Activated CD8-positive, alpha-beta T cell treated with anti-CD3 and anti-CD28 coated beads, Interleukin-2, amount 10 ng/mL, durations not matched to agents 7 days and 5 days (primary cell): ENCODE measurements at regions not wholly inside any gene's neighbourhood (a gene's known extent, or its start where the extent isn't known, plus 50 kb on each side); places are given as distances from the start of the nearest gene placed in this dataset.

ENCODE experiments used
- ATAC-seq: fragments of 150-1000 bp; cut with Tn5 transposase; one replicate; pipeline ENCODE4 v1.10.0; 2021; ENCODE audit warnings: moderate library complexity
- CTCF ChIA-PET: fragments of 350-600 bp; sonication (Branson Sonifier 250); formaldehyde crosslinking; loops from one replicate; lab custom pipeline; 2021; ENCODE audit warnings: antibody characterized with exemption; lab: Charles Lee
- POLR2A ChIA-PET: fragments of 350-600 bp; sonication (Branson Sonifier 250); formaldehyde crosslinking; loops from one replicate; lab custom pipeline; 2021; ENCODE audit warnings: antibody characterized with exemption; lab: Charles Lee
- DNase-seq: peaks from one replicate; pipeline ENCODE4 v3.0.0-alpha.2; 2020
- H3K27ac Mint-ChIP-seq: one replicate; pipeline ENCODE4 v1.8.0; 2021; ENCODE audit warnings: mild to moderate bottlenecking, mixed read lengths
- H3K27me3 Mint-ChIP-seq: one replicate; pipeline ENCODE4 v1.8.0; 2021; ENCODE audit warnings: low read depth, mixed read lengths
- H3K36me3 Mint-ChIP-seq: one replicate; pipeline ENCODE4 v1.8.0; 2021; ENCODE audit warnings: low read depth, mixed read lengths
- H3K4me1 Mint-ChIP-seq: one replicate; pipeline ENCODE4 v1.8.0; 2021; ENCODE audit warnings: low read depth, mixed read lengths
- H3K4me3 Mint-ChIP-seq: one replicate; pipeline ENCODE4 v1.8.0; 2021; ENCODE audit warnings: mild to moderate bottlenecking, mixed read lengths
- H3K9me3 Mint-ChIP-seq: one replicate; pipeline ENCODE4 v1.8.0; 2022; ENCODE audit warnings: mixed read lengths; ENCODE audit not compliant: insufficient read depth

DNA sequence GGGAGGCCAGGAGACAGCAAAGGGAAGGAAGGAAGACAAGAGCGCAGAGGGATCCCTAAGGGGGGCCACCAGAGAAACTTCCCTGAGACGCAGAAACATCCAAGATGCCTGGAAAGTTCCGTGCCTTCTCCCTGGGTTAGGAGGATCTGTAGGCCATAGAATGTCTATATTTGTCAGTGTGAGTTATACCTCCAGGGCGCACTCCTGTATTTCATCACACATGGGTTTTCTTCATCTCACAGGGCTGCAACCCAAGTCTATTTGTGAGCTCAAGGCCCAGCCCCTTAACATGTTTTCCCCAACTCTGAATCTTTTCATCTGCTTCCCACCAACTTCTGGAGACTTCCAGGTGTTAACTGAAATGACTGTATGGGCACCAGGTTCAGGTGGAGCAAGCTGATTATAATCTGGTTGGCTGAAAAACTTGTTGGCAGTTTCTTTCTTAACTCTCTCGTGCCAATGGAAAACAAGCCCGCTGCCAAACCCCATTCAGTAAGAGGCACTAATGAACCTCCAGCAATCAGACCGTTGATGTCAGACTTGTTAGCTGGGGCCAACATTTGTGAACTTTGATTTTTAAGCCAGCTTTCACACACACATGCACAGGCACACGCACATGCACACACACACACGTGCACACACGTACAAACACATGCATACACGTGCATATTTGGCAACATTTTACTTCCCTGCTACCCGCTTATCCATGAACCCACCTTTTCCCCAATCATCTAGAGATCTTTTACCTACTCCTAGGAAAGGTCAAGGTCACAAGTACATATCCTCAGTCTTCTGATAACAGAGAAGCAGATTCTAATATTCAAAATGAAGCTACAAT, 247.5 kb upstream of the GMDS start:
- no peak for ATAC-seq
- Mint-ChIP-seq H3K9me3 (no peaks in the 10 kb centered on the region), H3K4me3 (no peak overlapping the region), H3K27ac (no peak overlapping the region), H3K27me3 (peaks cover 6% of the 10 kb centered on the region), H3K4me1 (no peaks in the 10 kb centered on the region), H3K36me3 (no peaks in the 10 kb centered on the region)
- CTCF ChIA-PET: no interaction called here
- no peak for DNase-seq
- POLR2A ChIA-PET: no interaction called here

GRCh38 chr6:2491137-2491536, 245.7 kb upstream of the GMDS start:
- DNase-seq (no peak), ATAC-seq (no peak)
- Mint-ChIP-seq H3K36me3 (no peaks in the 10 kb centered on the region), H3K27me3 (peaks cover 11% of the 10 kb centered on the region), H3K4me1 (no peaks in the 10 kb centered on the region), H3K9me3 (no peaks in the 10 kb centered on the region), H3K4me3 (no peak overlapping the region), H3K27ac (no peak overlapping the region)
- ChIA-PET POLR2A (no interaction called here), CTCF (no interaction called here)

DNA sequence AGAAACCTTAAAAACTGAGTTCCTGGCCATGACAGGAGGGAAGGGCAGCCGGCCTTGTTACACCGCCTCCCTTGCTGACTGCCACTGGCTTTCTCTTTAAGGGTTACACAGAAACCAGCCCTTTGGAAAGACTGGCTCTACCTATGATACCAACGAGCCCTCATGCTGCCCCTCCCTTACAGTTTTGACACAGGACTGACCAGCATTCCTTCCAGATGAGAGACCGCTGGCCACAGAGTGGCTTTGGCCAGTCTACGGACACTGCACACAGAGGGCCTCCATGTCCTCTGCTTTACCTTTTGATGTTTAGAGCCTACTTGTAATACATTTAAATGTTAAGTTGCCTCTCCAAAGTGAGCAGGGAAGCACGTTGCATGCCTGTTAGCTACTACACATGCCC, 243.2 kb upstream of the GMDS start:
- POLR2A ChIA-PET: no interaction called here
- ATAC-seq (no peak), DNase-seq (no peak)
- no peak overlapping the region for H3K4me3 Mint-ChIP-seq
- H3K9me3 Mint-ChIP-seq: no peaks in the 10 kb centered on the region
- CTCF ChIA-PET: interaction anchor here (1.0 kb wide), 1 partner anchor 146 kb away, joined by 3 read pairs; no protein-coding TSS in a partner anchor
- no peak overlapping the region for H3K27ac Mint-ChIP-seq
- no peaks in the 10 kb centered on the region for H3K36me3 Mint-ChIP-seq
- H3K27me3 Mint-ChIP-seq: peaks cover 13% of the 10 kb centered on the region
- H3K4me1 Mint-ChIP-seq: no peaks in the 10 kb centered on the region

DNA sequence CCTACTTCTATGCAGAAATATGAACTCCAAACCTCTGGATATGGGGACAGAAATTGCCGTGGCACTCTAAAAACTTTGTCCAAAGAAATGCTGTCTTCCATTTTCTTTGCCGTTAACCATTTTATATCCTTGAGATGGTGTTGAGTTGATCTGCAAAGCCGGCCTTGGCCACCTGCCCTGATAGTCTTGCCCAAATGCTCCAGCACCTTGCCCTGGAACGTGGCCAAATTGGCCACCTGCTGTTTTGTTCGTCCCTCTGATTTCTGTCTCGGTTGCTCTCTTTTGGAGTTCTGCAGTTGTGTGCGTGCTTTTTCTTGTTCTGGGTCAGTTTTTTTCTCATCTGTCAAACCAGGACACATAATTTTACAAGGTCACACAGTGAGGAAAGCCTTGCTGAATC, 239.7 kb upstream of the GMDS start:
- Mint-ChIP-seq H3K36me3 (no peaks in the 10 kb centered on the region), H3K9me3 (peaks cover 13% of the 10 kb centered on the region), H3K27ac (no peak overlapping the region), H3K27me3 (peaks cover 10% of the 10 kb centered on the region), H3K4me3 (no peak overlapping the region), H3K4me1 (no peaks in the 10 kb centered on the region)
- ATAC-seq (no peak), DNase-seq (no peak)
- ChIA-PET POLR2A (no interaction called here), CTCF (no interaction called here)

DNA sequence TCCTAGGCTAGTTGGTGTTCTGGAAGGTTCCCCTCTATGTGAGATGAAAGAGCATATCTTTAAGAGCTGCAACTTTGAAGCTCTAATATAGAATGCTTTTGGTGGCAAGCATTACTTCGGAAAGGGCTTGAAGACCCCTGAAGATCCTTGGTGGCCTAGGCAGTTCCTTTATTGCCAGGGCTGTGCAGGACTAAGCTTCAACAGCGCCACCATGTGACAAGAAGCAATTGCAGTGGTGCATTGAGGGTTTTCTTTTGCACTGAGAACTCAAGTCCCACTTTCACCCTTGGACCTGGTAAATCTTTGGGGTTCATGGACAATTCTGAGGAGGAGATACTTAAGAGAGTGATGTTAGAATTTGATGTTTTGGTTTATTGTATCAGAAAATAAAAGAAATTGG, 237.4 kb upstream of the GMDS start:
- ChIA-PET POLR2A (no interaction called here), CTCF (no interaction called here)
- ATAC-seq (no peak), DNase-seq (no peak)
- H3K36me3 Mint-ChIP-seq: no peaks in the 10 kb centered on the region
- peaks cover 13% of the 10 kb centered on the region for H3K9me3 Mint-ChIP-seq
- H3K27me3 Mint-ChIP-seq: peaks cover 10% of the 10 kb centered on the region
- H3K27ac Mint-ChIP-seq: no peak overlapping the region
- H3K4me3 Mint-ChIP-seq: no peak overlapping the region
- no peaks in the 10 kb centered on the region for H3K4me1 Mint-ChIP-seq

DNA sequence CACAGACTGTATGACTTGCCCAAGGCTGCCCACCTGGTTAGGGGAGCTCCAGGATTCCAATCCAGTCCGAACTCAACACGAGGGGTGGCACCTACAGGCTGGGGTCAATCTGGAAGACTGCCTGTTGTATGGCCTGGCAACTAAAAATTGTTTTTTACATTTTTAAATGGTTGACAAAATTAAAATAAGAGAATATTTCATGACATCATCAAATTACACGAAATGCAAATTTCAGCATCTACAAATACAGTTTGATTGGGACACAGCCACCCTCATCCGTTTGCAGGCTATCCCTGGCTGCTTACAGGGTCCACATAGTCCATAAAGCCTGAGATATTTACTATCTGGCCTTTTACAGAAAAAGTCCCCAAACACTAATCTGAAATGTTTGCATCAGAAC, 235.9 kb upstream of the GMDS start:
- no peak overlapping the region for H3K27ac Mint-ChIP-seq
- peaks cover 13% of the 10 kb centered on the region for H3K9me3 Mint-ChIP-seq
- H3K36me3 Mint-ChIP-seq: no peaks in the 10 kb centered on the region
- H3K4me1 Mint-ChIP-seq: no peaks in the 10 kb centered on the region
- ATAC-seq (no peak), DNase-seq (no peak)
- H3K4me3 Mint-ChIP-seq: no peak overlapping the region
- ChIA-PET CTCF (no interaction called here), POLR2A (no interaction called here)
- peaks cover 6% of the 10 kb centered on the region for H3K27me3 Mint-ChIP-seq

DNA sequence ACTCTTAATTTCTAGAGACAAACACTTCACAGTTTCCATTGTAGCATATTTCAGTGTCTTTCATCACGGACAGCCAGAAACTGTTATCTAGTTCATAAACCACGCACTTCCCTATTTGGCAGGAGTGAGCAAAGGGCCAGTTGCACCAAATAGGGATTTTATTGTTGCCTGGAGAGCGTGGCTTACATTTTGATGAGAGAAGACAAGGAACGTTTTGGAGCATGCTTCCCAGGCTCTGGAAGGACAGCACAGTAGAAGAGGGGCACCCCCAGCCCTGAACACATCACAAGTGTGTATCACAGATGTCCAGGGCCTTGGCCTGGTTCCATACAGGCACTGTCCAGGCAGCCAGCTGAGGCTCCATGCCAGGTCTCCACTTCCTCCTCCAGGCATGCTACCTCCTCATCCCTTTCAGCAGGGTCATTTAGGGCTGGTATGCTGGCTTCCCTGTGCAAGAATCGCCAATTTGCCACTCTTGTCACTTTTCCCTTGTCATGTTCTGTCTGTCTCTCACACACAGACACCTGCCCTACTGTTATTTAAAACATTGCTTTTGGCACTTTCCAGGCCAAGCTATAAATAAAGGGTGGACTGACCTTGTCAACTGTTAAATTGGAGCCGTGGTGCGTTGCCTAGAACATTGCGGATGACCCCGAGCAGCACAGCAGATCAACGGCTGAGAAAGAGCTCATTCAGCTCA, 235.0 kb upstream of the GMDS start:
- ChIA-PET CTCF (no interaction called here), POLR2A (no interaction called here)
- Mint-ChIP-seq H3K27me3 (peaks cover 3% of the 10 kb centered on the region), H3K4me3 (no peak overlapping the region), H3K4me1 (no peaks in the 10 kb centered on the region), H3K27ac (no peak overlapping the region), H3K36me3 (no peaks in the 10 kb centered on the region), H3K9me3 (peaks cover 13% of the 10 kb centered on the region)
- DNase-seq (no peak), ATAC-seq (no peak)

GRCh38 chr6:2478200-2478599, 232.8 kb upstream of the GMDS start:
- H3K9me3 Mint-ChIP-seq: peaks cover 13% of the 10 kb centered on the region
- ChIA-PET CTCF (no interaction called here), POLR2A (no interaction called here)
- no peaks in the 10 kb centered on the region for H3K36me3 Mint-ChIP-seq
- no peaks in the 10 kb centered on the region for H3K4me1 Mint-ChIP-seq
- H3K27ac Mint-ChIP-seq: no peak overlapping the region
- ATAC-seq (no peak), DNase-seq (no peak)
- no peak overlapping the region for H3K4me3 Mint-ChIP-seq
- H3K27me3 Mint-ChIP-seq: peaks cover 3% of the 10 kb centered on the region

GRCh38 chr6:2477666-2478065, 232.3 kb upstream of the GMDS start:
- DNase-seq: no peak
- H3K4me1 Mint-ChIP-seq: no peaks in the 10 kb centered on the region
- no peak overlapping the region for H3K4me3 Mint-ChIP-seq
- ChIA-PET CTCF (no interaction called here), POLR2A (no interaction called here)
- H3K27me3 Mint-ChIP-seq: peaks cover 3% of the 10 kb centered on the region
- H3K36me3 Mint-ChIP-seq: no peaks in the 10 kb centered on the region
- H3K9me3 Mint-ChIP-seq: peaks cover 9% of the 10 kb centered on the region
- ATAC-seq: no peak
- H3K27ac Mint-ChIP-seq: no peak overlapping the region

- peaks cover 3% of the 10 kb centered on the region for H3K27me3 Mint-ChIP-seq
- no peak for DNase-seq
- no peaks in the 10 kb centered on the region for H3K4me1 Mint-ChIP-seq
- peaks cover 5% of the 10 kb centered on the region for H3K9me3 Mint-ChIP-seq
- ChIA-PET CTCF (no interaction called here), POLR2A (no interaction called here)
- no peak overlapping the region for H3K4me3 Mint-ChIP-seq
- ATAC-seq: no peak
- no peaks in the 10 kb centered on the region for H3K36me3 Mint-ChIP-seq
- H3K27ac Mint-ChIP-seq: no peak overlapping the region
Measured at GRCh38 chr6:2477250-2477649, 231.8 kb upstream of the GMDS start.

DNA sequence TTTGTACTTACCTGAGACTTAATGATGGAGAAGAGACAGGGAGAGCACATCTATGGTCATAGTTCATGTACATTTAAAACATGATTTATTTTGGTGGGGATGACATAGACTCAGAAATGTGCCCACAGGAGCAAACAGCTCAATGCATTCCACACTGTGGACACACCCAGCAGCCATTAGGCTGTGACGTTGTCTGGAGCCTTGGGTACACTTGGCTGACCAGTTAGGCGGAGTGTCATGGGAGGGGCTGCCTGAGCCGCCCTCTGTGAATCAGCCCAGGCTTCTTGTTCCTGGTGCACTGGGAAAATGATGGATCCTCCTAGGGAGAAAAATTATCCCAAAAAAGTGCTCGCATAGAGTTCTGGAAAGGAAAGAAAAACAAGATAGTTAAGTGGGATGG, 231.0 kb upstream of the GMDS start:
- Mint-ChIP-seq H3K36me3 (no peaks in the 10 kb centered on the region), H3K27me3 (peaks cover 5% of the 10 kb centered on the region), H3K9me3 (no peaks in the 10 kb centered on the region), H3K4me1 (no peaks in the 10 kb centered on the region), H3K27ac (no peak overlapping the region), H3K4me3 (no peak overlapping the region)
- ATAC-seq (no peak), DNase-seq (no peak)
- ChIA-PET POLR2A (no interaction called here), CTCF (no interaction called here)

DNA sequence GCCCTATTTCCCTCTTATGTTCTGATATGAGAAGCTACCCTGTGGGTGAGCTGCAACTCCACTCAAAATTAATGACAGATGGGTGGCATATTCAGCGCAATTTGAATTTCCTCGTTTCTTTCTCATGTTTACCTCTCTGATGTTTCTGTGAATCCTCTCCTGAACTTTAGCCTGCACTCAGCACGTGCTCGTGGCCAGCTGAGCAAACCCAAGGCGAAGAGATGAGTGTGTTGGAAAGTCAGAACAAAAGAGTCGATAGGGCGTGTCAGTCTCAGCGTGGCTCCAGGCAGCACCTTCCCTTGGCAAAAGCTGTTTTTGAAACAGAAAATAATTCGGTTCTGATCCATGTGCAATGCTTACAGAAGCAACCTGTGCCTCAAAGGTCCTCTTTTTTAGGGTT, 226.1 kb upstream of the GMDS start:
- CTCF ChIA-PET: interaction anchor here (2.4 kb wide), 1 partner anchor 163 kb away, joined by 10 read pairs; no protein-coding TSS in a partner anchor
- no peak overlapping the region for H3K4me3 Mint-ChIP-seq
- no peaks in the 10 kb centered on the region for H3K36me3 Mint-ChIP-seq
- POLR2A ChIA-PET: no interaction called here
- H3K27ac Mint-ChIP-seq: no peak overlapping the region
- DNase-seq (no peak), ATAC-seq (no peak)
- no peaks in the 10 kb centered on the region for H3K9me3 Mint-ChIP-seq
- H3K27me3 Mint-ChIP-seq: peaks cover 22% of the 10 kb centered on the region
- H3K4me1 Mint-ChIP-seq: no peaks in the 10 kb centered on the region
